HG02588 (cell line): ENCODE measurements at regions not wholly inside any gene's neighbourhood (a gene's known extent, or its start where the extent isn't known, plus 50 kb on each side); places are given as distances from the start of the nearest gene placed in this dataset.

Source experiments
- ATAC-seq: cut with Tn5 transposase; IDR thresholded peaks from one replicate; pipeline ENCODE4 v1.9.1; 2021; ENCODE audit warnings: mild to moderate bottlenecking, moderate library complexity; ENCODE audit not compliant: unreplicated experiment

DNA sequence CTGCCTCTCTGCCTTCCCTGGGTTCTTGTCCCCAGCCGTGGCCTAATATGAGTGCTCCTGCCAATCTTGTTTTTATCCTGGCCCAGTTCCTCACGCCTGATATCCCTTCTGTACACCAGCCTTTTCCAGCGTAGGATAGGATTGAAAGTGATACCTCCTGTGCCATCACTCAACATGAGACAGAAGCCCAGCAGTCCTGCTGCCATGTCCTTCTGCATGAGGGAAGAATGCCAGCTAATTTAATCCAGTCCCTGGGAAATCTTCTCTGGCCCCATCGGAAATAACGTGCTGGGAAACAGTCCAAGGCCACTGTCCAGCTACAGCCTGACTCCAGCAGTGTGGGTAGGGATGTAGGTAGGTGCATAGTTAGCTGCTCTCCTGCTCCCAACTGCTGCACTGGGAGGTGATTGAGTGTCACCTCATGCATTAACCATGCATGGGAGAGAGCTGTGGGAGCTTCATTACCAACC, 92.0 kb upstream of the TPM1 start:
- no peak for ATAC-seq

DNA sequence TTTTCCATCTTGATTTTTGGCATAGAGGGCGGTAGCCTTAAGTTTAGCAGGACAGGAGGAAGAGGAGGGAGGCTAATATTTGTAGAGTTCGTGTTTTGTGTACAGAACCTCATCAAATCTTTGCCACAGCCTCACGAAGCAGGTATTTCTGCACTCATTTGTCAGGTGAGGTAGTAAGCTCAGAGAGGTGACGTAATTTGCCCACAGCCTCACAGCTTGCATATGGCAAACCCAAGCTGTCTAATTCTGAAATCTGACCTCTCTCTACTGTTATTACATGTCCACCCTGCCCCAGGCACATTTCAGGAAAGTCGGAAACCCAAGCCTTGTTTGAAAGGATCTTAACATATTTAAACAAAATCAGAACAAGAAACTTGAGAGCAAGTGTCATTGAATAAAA, 91.1 kb upstream of the TPM1 start:
- no peak for ATAC-seq

DNA sequence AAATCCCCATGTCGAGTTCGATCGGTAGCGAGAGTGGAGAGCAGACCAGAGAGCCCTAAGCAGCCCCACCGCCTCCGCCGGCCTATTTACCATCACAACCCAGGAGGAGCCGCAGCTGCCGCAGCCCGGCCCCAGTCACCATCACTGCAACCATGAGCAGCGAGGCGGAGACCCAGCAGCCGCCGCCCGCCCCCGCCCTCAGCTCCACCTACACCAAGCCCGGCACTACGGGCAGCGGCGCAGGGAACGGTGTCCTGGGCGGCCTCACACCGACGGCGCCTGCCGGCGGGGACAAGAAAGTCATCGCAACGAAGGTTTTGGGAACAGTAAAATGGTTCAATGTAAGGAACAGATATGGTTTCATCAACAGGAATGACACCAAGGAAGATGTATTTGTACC, 89.5 kb upstream of the TPM1 start:
- no peak for ATAC-seq

DNA sequence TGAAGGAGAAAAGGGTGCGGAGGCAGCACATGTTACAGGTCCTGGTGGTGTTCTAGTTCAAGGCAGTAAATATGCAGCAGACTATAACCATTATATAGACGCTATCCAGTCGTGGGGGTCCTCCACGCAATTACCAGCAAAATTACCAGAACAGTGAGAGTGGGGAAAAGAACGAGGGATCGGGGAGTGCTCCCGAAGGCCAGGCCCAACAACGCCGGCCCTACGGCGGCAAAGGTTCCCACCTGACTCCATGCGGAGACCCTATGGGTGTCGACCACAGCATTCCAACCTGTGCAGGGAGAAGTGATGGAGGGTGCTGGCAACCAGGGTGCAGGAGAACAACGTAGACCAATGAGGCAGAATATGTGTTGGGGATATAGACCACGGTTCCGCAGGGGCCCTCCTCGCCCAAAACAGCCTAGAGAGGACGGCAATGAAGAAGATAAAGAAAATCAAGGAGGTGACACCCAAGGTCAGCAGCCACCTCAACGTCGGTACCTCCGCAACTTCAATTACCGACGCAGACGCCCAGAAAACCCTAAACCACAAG, 89.0 kb upstream of the TPM1 start:
- ATAC-seq = no peak

DNA sequence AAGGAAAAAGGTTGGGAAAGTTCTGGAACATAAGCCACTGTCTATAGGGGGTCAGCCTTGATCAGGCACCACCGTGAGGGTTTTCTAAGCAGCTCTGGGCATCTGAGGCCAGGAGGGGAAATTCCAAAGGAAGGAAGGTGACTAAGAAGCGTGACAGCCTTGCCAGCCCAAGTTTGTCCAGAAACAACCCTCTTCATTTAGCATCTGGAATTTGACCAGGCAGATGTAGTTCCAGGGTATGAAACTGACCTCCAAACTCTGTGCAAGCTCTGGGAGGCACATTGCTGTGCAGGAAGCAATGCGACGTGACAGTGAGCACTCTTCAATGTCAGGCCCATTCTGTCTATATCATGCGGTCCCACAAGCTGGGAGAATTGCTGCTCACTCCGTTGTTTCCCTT, 85.4 kb upstream of the TPM1 start:
- no peak for ATAC-seq

DNA sequence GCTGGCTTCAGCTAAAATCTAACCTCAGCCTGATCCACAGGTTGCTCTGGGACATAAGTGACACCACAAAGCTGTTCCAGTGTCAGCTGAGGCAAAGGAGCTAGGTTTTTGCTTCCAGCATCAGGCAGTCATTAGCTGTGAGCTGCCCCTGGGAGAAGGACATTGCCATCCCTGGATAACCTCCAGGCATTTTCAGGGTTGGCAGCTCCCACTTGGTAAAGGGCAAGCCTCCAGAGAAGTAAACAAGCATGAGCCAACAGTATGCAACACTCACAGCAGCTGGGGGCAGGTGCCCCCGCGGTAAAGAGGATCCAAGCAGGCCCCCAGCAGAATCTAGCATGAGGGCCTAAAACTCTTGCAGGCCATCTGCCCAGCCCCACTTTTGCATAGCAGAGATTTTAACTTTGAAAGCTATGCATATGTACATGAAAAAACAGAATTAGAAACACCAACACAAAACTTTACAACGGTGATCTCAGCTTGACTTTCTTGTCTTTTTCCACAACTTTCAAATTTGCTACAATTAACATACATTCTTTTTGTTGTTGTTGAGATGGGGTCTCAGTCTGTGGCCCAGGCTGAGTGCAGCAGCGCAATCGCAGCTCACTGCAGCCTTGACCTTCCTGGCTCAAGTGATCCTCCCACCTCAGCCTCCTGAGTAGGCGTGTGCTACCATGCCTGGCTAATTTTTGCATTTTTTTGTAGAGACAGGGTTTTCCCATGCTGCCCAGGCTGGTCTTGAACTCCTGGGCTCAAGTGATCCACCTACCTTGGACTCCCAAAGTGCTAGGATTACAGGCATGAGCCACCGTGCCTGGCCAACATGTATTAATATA, 83.8 kb upstream of the TPM1 start:
- no peak for ATAC-seq

DNA sequence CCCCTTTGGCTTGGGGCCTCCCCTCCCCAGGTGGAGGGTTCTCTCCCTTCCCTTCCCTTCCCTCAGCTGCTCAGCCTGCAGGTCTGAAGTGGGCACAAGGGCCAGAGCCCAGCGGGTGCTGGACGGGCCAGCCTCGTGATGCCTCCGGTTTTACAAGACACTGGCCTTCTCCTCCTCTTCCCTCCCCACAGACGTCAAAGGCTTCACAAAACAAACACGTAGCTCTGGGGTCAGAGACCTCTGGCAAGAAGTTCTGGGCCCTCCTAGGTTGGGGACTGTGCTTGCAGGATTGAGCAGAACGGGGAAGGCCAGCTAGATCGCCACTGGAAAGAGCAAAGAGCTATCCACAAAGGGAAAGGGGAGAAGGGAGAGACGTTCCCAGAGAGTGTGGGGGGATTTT, 81.4 kb upstream of the TPM1 start:
- ATAC-seq = no peak

DNA sequence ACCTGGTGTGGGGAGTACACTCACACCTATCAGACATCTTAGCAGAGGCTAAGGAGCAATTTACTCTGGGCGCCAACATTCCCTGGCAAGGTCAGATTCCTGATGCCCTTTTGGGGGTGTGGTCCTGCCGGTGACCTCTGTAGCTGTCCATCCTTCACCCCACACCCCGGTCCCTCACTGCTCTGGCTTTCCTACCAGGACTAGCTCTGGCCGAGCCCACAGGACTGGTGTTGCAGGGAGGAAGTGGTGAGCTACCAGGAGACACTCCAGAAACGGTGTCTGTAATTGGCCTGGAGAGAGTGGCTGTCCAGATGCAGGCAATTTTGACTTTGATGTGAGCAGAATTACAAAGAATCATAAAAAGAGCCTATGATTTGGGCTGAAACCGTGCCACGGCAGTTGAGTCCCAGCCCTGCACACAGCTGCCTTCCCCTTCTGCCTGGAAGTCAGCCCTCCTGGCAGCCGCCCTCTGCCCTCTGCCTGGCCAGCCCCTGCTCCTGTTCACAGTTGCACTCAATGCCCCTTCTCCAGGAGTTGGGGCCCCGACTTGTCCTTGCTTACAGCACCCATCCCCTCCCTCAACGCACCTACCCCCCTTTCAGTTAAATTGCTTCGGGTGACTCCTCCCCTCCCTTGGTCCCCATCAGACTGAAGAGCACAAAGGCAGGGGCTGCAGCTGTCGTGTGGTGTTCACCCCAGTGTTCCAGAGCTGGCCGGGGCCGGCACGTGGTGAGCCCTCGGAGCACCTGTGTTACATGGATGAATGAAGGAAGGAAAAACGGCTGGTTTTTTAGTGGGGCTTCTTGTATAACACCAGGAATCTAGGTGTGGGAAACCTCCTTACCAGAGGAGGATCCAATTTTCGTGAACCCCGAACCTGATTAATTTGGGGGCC, 80.2 kb upstream of the TPM1 start:
- no peak for ATAC-seq

DNA sequence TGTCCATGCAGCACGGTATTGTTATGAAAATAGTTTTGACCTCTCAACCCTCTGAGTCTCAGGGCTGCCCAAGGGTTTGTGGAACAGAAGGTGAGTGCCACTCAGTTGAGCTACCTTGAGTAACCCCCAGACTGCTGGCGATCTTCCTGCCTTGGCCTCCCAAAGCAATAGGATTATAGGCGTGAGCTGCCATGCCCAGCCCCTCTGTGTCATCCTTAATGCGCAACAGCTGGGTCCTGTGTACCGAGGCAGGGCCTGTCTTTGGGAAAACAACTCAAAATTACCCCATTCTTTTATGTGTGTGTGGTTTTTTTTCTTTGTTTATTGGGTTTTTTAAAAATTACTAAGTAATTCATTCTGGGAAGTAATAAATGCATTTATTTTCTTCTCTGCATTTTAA, 78.3 kb upstream of the TPM1 start:
- ATAC-seq = no peak

DNA sequence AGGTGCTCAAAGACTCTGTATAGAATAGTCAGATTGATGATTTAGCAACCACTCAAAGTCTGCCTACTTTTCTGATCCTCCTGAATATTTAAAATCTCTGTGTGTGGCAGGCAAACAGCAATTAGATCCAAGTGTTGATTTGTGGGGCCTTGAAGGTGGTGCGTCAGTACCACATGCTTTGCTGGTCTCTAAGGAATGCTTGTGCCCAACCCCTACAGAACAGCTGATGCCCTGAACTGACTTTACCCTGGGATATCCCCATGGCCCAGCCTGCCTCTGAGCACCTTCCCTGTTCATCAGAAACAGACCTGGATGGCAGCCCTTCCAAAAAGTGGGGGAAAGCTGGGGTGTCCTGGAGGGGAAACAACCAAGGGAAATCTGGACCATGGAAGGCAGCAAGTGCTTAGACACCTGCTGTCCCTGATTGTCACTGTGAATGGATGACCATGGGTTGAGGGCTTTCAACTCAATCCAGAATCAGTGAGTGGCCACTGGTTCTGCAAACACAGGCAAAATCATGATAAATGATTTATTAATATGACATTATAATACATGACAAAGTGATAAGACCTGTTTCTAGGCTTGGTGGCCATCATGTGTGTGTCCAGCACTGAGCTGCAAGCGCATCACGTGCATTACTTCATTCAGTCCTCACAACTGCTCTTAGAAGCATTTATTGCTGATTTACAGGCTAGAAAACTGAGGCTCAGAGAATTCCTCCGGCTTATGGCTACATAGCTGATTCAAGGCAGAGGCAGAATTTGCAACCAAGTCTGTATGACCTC, 76.1 kb upstream of the TPM1 start:
- ATAC-seq = no peak

DNA sequence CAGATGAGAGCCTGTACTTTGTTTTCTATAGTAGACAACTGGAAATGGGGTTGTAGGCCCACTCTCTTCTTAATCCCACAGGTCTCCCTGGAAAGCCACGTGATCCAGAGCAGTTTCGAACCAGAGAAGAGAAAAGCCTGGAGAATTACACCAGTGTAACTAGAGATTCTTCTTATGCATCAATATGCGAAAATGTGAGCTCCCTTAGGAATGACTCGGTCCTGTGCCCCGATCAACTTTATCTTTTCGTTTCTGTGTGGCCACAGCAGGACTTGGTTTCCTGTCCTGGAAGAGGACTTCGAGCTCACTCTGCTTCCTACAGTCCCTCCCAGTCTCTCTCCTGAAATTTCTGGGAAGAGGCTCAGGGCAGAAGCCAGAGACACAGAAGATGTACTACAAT, 73.8 kb upstream of the TPM1 start:
- no peak for ATAC-seq

DNA sequence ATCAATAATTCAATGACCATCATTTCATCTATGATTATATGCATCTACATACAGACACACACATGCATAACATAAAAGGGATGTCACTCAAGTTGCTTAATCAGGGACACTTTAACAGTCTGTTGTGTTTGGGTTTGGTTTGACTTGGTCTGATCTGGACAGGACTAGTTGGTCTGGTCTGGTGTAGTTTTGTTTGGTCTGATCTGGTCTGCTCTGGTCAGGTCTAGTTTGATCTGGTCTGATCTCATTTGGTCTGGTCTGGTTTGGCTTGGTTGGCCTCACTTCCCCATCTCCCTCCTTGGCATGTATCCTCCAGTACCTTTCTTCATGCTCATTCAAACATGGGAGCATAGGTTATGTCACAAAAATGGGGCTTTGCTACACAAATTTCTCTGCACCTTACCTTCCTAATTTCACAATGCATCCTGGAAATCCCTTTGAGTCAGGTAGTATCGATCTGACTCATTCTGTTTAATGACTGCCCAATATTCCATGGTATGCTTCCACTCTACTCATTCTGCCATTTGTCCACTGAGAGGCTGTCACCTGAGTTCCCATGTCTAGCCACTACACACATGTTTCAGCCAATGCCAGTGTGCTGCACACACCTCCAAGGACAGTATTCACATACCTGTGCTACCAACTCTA, 73.0 kb upstream of the TPM1 start:
- no peak for ATAC-seq

DNA sequence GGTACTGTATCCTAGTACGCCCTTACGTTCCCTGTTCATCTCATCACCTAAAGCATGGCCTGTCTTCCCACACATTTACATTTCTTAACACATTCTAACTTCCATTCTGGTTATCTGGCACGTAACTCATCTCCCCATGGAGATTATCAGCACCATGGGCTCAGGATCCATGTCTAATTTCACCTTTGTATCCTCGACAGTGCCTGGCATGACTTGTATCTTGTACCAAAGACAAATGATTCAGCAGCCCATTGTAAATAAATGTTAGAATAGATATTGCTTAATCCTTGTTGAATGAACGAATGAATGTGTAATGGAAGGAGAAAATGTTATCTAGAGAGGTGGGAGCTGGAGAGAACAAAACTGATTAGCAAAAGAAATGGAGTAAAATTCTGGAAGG, 69.7 kb upstream of the TPM1 start:
- no peak for ATAC-seq

DNA sequence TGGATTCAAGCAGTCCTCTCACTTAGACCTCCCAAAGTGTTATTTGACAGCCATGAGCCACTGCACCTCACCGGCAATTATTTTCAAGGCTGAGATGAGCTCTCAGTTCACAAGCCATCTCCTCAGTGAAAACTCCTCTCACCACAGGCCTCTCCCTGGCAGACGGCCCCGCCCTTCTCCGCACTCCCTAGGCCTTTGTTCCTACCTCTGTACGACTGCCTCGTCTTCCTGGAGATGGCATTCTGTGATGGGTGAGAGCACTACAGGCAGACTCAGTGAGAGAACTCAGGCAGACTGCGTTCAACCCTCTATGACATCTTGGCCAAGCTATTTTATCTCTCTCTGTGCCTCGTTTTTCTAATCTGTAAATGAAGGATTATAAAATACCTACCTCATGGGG, 67.0 kb upstream of the TPM1 start:
- no peak for ATAC-seq

DNA sequence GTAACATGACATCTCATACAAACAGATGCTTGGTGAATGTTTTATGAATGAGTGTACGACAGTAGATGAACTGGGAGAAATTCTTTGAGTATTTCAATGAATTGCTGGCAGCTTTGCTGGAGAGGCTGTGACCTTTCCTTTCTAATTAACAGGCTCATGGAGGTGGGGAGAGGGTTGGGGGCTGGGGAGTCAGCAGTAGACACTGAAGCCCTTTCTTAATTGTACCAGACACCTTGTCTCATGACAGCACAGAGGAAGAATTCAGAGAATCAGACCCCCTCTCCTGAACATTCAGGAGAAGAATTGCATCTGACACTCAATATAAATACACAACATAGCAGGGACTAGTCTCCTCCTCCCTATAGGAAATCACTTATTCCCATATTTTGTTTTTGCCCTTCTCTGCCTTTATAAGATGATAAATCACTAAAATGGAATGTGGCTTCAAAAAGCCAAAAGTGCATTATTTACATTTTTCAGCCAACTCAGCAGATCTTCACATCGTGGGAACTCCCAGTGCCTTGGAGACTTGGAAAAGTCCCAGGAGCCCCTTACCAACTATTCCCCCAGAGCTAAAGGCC, 66.2 kb upstream of the TPM1 start:
- no peak for ATAC-seq

DNA sequence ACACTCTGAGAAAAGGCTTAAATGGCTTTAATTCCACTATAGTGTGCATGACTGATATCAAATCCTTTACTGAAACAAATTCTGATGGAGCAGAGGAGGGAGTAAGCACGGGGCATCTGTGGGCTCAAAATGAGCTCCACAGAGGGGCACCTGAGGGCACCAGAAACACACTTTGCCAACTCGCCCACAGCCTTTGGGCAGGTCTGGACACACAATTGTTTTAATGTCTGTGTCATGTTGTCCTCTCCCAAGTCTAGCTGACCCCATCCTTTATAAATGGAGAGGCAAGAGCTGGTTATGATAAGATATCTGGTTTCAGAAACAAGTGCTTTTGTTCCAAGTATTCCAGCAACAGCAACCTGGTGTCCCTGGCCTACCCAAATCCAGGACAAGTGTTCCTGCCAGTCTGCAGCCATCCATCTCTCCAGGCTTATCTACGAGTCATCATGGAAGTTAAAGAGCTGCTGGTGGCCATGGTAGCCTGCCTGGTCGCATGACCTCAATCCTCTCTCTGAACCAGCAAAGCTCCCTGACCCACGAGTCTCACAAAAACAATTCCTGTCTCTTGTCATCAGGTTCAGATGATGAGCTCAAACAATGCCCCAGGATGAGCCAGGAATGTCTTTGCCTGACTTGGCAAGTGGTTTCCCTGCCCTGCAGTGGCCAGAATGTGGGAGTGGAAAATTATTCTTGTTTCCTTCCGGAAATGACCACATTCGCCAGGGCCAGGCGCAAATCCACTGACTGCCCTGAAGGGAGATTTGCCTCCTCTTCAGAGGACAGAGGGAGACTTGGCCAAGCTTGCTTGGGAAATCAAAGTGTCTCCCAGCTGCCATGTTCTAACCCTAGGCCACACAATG, 64.4 kb upstream of the TPM1 start:
- no peak for ATAC-seq

DNA sequence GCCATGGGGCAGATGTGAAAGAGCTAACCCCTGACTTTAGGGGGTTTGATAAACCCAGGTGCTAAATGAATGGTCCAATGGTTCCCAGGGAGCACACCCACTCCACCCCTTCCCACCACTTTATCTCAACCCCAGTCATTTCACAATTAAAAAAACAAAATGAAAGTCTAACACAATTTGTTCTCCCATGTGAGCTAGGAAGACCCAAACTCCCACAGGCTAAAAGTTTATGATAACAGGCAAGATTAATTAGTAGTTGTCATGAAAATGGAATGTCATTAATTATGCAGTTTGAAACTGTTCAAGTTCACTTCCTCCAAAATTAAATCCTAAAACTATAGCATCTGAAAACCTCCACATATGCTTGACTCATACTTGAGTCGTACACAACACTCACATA, 63.3 kb upstream of the TPM1 start:
- ATAC-seq = no peak

DNA sequence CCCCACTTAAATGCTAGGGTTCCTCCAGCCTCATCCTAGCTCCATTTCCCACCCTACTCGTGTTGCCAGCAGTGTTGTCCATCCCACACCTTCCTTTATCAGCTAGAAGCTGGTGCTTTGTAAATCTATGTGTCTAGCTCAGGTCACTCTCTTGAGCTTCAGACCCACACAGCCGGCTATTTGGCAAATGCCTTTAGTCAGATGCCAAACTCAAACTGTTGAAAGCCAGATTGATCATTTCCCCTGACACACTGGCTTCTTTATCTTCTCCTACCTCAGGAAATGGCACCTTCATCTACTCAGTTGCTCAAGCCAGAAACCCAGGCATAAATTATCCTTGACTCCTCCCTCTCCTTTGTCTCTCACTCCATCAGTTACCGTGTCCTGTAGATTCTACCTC, 61.5 kb upstream of the TPM1 start:
- ATAC-seq = no peak

DNA sequence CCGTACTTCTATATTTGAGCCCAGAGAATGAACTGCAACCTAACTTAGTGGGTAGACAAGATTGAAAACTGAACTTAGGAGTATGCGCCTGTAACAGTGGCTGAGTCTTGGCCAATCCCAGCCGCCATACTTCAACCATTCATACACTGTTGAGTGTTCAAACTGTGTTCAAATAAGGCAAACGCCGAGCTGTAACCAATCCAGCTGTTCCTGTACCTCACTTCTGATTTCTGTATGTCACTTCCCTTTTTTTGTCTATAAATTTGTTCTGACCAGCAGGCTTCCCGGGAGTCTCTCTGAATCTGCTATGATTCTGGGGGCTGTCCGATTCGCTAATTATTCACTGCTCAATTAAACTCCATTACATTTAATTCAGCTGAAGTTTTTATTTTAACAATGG, 58.6 kb upstream of the TPM1 start:
- ATAC-seq = no peak
